Retinal pigment epithelial cell (primary cell): ENCODE measurements at regions not wholly inside any gene's neighbourhood (a gene's known extent, or its start where the extent isn't known, plus 50 kb on each side); places are given as distances from the start of the nearest gene placed in this dataset.

ENCODE experiments used
- DNase-seq: peaks from one replicate; pipeline ENCODE4 v3.0.0-alpha.2; 2010; ENCODE audit warnings: low read depth
- H3K4me3 ChIP-seq: 2 replicates; pipeline ENCODE4 v1.5.1; 2011; ENCODE audit warnings: mild to moderate bottlenecking, low read length, control low read depth, moderate library complexity
- CTCF ChIP-seq: conservative IDR thresholded peaks from 2 replicates; pipeline ENCODE4 v1.5.1; 2011; ENCODE audit warnings: low read depth, low read length, control low read depth, inconsistent platforms

GRCh38 chr2:160550048-160550447, 56.4 kb upstream of the RBMS1 start:
- no peak for TF ChIP-seq CTCF
- no peak overlapping the region for H3K4me3 ChIP-seq
- no peak for DNase-seq

- H3K4me3 ChIP-seq: no peak overlapping the region
- no peak for DNase-seq
- TF ChIP-seq CTCF: no peak
Measured at GRCh38 chr2:160551259-160551658, 57.7 kb upstream of the RBMS1 start.

GRCh38 chr2:160555420-160556071, 61.9 kb upstream of the RBMS1 start:
- TF ChIP-seq CTCF: no peak
- no peak overlapping the region for H3K4me3 ChIP-seq
- no peak for DNase-seq

GRCh38 chr2:160557903-160558302, 64.3 kb upstream of the RBMS1 start:
- no peak overlapping the region for H3K4me3 ChIP-seq
- DNase-seq: no peak
- TF ChIP-seq CTCF: no peak

- no peak overlapping the region for H3K4me3 ChIP-seq
- TF ChIP-seq CTCF: no peak
- no peak for DNase-seq
Measured at GRCh38 chr2:160558531-160558930, 64.9 kb upstream of the RBMS1 start.

- no peak for TF ChIP-seq CTCF
- no peak overlapping the region for H3K4me3 ChIP-seq
- DNase-seq: peak; percentile 72
Measured at GRCh38 chr2:160561551-160562295, 68.1 kb upstream of the RBMS1 start.

- TF ChIP-seq CTCF: no peak
- DNase-seq: no peak
Measured at GRCh38 chr2:160562730-160563129, 69.1 kb upstream of the RBMS1 start.

More at GRCh38 chr2:160562730-160563129, 69.1 kb upstream of the RBMS1 start:
- no peak overlapping the region for H3K4me3 ChIP-seq
